ENCODE measurements at regions not wholly inside any gene's neighbourhood (a gene's known extent, or its start where the extent isn't known, plus 50 kb on each side); places are given as distances from the start of the nearest gene placed in this dataset.

- no peak overlapping the region for H3K4me3 Mint-ChIP-seq
- peaks cover 5% of the 10 kb centered on the region for H3K36me3 Mint-ChIP-seq
- peaks cover 16% of the 10 kb centered on the region for H3K9me3 Mint-ChIP-seq
- H3K27ac Mint-ChIP-seq: no peak overlapping the region
- no peaks in the 10 kb centered on the region for H3K27me3 Mint-ChIP-seq (ENCODE audit: low read depth)
- TF ChIP-seq CTCF (IDR thresholded peaks at IDR 0.05; ENCODE audit: unreplicated experiment): no peak
- no peak for DNase-seq (ENCODE audit: low spot score in 2 of 2, unreplicated experiment in 2 of 2)
- no peaks in the 10 kb centered on the region for H3K4me1 Mint-ChIP-seq
Measured at GRCh38 chr16:64174327-64174726, 947.5 kb downstream of the CDH11 start.

- Mint-ChIP-seq H3K27me3 (ENCODE audit: low read depth) (no peaks in the 10 kb centered on the region), H3K27ac (no peak overlapping the region), H3K4me3 (no peak overlapping the region), H3K9me3 (peaks cover 6% of the 10 kb centered on the region), H3K4me1 (no peaks in the 10 kb centered on the region), H3K36me3 (peaks cover 2% of the 10 kb centered on the region)
- DNase-seq (ENCODE audit: low spot score in 2 of 2, unreplicated experiment in 2 of 2): no peak
- TF ChIP-seq CTCF (IDR thresholded peaks at IDR 0.05; ENCODE audit: unreplicated experiment): no peak
Measured at GRCh38 chr16:64172652-64173051, 949.2 kb downstream of the CDH11 start.

GRCh38 chr16:64172226-64172625, 949.6 kb downstream of the CDH11 start:
- no peaks in the 10 kb centered on the region for H3K27me3 Mint-ChIP-seq (ENCODE audit: low read depth)
- H3K4me3 Mint-ChIP-seq: no peak overlapping the region
- H3K27ac Mint-ChIP-seq: no peak overlapping the region
- H3K9me3 Mint-ChIP-seq: peaks cover 2% of the 10 kb centered on the region
- no peak for TF ChIP-seq CTCF (IDR thresholded peaks at IDR 0.05; ENCODE audit: unreplicated experiment)
- no peak for DNase-seq (ENCODE audit: low spot score in 2 of 2, unreplicated experiment in 2 of 2)
- no peaks in the 10 kb centered on the region for H3K4me1 Mint-ChIP-seq
- H3K36me3 Mint-ChIP-seq: no peaks in the 10 kb centered on the region

- Mint-ChIP-seq H3K4me3 (no peak overlapping the region), H3K27ac (no peak overlapping the region), H3K9me3 (no peaks in the 10 kb centered on the region), H3K27me3 (ENCODE audit: low read depth) (no peaks in the 10 kb centered on the region), H3K36me3 (no peaks in the 10 kb centered on the region), H3K4me1 (no peaks in the 10 kb centered on the region)
- no peak for TF ChIP-seq CTCF (IDR thresholded peaks at IDR 0.05; ENCODE audit: unreplicated experiment)
- DNase-seq (ENCODE audit: low spot score in 2 of 2, unreplicated experiment in 2 of 2): no peak
Measured at GRCh38 chr16:64171632-64172031, 950.2 kb downstream of the CDH11 start.

GRCh38 chr16:64168371-64168770, 953.5 kb downstream of the CDH11 start:
- Mint-ChIP-seq H3K9me3 (no peaks in the 10 kb centered on the region), H3K27me3 (ENCODE audit: low read depth) (no peaks in the 10 kb centered on the region), H3K4me3 (no peak overlapping the region), H3K4me1 (no peaks in the 10 kb centered on the region), H3K36me3 (no peaks in the 10 kb centered on the region), H3K27ac (no peak overlapping the region)
- DNase-seq (ENCODE audit: low spot score in 2 of 2, unreplicated experiment in 2 of 2): no peak
- TF ChIP-seq CTCF (IDR thresholded peaks at IDR 0.05; ENCODE audit: unreplicated experiment): no peak

GRCh38 chr16:64167936-64168335, 953.9 kb downstream of the CDH11 start:
- TF ChIP-seq CTCF (IDR thresholded peaks at IDR 0.05; ENCODE audit: unreplicated experiment): no peak
- Mint-ChIP-seq H3K27me3 (ENCODE audit: low read depth) (no peaks in the 10 kb centered on the region), H3K27ac (no peak overlapping the region), H3K36me3 (no peaks in the 10 kb centered on the region), H3K4me3 (no peak overlapping the region), H3K9me3 (no peaks in the 10 kb centered on the region), H3K4me1 (no peaks in the 10 kb centered on the region)
- DNase-seq (ENCODE audit: low spot score in 2 of 2, unreplicated experiment in 2 of 2): no peak

All from mesothelial cell of epicardium (in vitro differentiated cells).